Amniotic stem cell (primary cell): ENCODE measurements at regions not wholly inside any gene's neighbourhood (a gene's known extent, or its start where the extent isn't known, plus 50 kb on each side); places are given as distances from the start of the nearest gene placed in this dataset.
A peak's percentile ranks its signal among the peaks of the same experiment; 100 is the strongest.

Experiments
- DNase-seq: peaks from one replicate; lab custom pipeline; 2025; lab: John Stamatoyannopoulos, UW

DNA sequence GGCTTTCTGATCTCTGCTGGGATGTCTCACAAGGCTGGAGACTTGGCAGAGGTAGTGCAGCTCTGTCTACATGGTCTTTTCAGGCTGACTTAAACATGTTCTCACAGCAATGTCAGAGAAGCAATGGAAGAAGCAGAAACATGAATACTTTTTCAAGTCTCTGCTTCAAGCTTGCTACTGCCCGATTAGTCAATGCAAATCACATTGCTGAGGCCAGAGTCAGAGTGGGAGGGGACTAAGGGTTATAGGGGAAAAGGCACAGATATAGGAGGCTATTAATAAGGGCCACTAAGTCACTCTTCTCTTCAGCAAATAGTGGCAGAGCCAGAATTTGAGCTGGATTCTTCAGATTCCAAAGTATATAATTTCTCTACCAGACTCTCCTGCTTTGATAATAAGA is 390.5 kb downstream of the TMEM135 start:
- DNase-seq = no peak

DNA sequence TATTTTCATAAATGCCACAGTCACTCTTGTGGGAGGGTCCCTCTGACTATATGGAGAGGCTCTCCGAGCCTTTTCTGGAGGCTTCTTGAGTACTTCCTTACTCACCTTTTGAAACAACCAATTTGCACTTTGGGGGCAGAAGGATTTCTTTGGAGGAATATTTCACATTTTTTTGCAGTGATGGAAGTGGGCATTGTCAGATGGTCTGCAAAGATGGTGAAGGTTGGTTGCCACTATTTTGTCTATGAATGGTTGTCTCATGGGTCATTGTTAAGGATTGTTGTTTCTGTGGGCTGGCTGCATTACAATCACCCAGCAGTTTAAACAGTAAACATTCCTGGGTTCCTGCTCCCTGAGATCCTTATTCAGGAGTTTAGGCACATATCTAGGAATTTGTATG is 388.2 kb downstream of the TMEM135 start:
- peak; percentile 31 for DNase-seq

DNA sequence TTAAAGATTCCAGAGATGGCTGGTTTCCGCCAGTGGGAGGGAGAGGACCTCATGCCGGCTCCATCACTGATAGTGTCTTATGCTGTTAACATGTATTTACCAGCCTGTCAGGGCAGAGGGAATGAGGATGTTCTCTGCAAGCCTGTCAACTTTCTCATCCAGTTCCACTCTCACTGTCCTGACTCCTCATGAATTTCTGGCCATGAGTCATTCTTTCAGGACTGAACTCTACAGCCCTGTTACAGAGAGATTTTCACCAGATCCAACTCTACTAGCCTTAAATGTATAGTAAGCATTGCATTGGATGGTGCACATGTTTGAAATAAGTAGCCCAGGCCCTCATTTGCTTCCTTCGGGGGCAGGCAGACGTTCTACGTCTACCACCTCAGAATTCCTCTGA is 387.7 kb downstream of the TMEM135 start:
- DNase-seq = no peak

DNA sequence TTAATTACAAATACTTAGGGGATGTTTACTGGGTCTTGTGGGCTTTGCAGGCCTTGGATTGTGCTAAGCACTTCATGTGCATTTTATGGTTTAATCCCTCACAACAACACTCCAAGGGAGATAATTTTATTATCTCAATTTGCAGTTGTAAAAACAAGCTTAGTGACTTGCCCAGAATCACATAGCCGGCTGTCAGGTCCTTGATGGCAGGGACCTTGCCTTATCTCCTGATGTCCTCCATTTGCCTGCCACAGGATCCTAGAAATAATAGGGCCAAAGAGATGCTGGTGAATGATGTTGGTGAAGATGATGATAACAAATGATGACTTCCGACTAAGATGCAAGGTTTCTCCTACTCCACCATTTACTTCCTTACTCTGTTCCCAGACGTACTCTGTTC is 385.4 kb downstream of the TMEM135 start:
- no peak for DNase-seq

DNA sequence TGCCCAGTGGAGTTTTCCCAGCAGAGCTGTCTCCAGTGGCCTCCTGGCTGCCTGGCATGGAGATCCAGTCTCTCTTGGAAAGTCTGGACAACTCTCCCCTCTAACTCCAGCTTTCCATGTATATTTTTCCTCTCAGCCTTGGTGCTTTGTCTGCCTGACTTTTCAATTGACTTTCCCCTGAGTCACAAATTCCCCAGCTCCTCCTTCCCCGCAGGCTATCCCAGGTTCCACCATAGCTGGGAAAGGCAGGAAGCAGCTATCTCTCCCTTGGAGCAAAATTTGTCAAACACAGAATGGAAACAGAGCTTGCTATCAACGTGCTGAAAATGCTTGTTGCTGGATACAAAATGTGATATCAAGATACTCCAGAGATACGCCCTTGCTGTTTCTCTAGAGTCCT is 384.8 kb downstream of the TMEM135 start:
- no peak for DNase-seq

DNA sequence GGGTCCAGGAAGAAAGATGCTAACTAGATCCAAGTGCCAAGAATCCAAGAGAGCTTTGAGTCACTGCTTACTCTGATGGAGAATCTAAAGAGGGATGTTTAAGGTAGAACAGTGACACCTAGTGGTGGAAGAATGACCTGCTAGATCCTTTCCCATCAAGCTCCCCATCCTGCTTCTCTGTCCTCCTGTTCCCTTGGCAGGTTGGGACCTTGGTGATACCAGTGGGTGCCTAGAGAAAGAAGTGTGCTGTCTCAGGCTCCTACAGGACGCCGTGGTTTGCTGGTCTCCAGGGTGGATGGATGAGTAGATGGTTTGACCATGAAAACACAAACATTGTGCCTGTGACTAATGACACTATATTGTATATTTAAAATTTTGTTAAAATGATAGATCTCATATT is 383.7 kb downstream of the TMEM135 start:
- peak; percentile 68 for DNase-seq

DNA sequence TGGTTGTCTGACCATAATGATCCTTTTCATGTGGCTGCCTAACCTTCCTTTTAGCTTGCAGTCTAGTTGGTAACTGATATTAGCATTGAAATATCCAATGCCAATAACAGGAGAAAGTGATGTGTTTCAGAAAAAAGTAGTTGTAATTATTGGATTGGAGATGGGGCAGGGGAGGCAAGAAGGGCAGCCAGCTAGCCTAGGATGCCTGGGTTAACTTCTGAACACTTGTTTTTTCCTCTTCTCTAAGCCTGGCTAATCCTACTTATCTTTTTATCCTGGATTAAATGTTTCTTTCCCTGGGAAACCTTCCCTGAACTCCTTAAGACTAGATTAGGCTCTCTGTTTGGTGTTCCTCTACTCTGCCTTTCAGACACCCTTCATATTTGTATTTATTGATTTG is 380.2 kb downstream of the TMEM135 start:
- no peak for DNase-seq

DNA sequence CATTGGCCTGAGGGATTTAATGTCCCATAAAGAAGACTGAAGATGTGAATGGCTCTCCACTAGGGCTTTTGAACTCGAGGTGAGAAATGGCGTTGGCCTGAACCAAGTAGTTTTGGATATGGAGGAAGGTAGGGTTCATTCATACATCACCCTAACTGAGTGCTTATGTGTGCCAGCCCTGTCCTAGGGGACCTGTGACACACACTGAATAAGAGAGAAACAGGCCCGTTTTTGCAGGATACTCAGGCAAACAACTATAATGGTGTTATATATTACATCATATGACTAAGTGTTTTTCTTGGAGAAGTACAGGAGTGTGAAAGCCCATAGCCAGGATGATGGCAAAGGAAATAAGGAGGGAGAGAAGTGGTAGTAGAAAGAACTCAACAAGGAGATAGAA is 368.1 kb downstream of the TMEM135 start:
- no peak for DNase-seq

DNA sequence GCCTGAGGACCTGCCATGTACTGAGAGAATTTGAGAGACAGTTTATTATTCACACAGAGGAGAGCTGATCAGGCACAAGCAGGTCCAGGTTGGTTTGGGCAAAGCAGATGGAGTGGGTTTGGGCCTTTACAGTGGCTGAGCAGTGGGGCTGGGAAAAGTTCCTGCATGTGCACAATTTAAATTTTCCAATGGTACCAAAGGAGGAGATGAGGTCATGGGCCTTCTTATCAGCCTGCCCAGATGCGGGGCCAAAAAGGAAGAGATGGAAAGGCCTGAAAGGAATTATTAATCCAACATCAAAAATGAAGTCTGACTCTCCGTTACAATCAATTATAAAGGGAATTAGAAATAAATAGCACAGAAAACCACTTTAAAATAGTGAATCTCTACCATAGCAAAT is 367.6 kb downstream of the TMEM135 start:
- DNase-seq = no peak

DNA sequence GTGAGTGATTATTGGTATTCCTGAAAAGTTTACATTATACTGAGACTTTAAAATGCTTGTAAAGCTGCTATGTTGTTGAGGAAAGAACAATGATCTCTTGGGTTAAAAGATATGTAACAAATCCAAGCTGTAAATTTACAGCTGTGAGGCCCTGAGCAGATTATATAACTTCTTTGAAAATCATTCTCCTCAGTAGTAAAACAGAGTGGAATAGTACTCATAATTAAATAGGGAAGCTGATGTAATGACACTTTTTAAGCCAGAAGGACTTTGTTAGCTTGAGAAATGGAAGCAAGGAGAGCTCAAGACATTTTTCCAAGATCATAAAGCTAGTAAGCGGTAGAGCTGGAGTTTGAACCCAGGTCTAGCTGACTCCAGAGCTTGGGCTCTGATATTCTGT is 363.9 kb downstream of the TMEM135 start:
- no peak for DNase-seq

DNA sequence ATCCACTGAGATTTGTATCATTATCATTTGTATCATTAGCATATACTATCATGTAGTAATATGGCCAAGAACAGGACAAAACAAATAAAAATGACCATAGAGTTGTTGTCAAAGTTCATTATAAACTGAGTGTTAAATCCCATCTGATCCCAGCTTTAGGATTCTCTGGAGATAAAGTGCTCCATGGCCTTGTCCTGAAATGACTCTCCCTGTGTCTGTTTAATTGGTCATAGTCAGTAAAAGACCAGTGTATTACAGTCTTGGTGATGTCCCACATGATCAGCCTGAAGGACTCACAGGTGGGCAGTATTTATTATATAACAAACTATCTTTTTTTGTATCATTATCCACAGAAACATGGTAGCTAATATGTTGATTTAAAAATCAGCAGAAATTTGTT is 361.6 kb downstream of the TMEM135 start:
- DNase-seq = no peak

DNA sequence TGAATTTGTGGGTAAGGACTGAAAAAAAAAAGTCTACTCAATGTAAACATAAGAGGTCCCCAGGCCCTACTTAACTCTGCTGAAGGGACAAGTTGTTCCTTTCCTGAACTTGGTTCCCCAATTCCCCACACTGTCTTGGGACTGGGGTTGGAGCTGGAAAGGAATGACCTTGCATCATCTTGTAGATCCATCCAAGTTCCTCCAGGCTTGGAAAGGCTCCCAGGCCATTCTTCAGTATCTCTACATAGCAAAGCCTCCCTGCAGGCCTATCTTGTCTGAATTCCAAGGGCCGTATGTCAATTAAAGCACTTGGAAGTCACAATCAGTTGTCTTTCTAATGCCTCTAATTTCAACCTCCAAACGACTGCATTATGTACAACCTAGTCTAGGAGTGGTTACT is 361.2 kb downstream of the TMEM135 start:
- DNase-seq = no peak

DNA sequence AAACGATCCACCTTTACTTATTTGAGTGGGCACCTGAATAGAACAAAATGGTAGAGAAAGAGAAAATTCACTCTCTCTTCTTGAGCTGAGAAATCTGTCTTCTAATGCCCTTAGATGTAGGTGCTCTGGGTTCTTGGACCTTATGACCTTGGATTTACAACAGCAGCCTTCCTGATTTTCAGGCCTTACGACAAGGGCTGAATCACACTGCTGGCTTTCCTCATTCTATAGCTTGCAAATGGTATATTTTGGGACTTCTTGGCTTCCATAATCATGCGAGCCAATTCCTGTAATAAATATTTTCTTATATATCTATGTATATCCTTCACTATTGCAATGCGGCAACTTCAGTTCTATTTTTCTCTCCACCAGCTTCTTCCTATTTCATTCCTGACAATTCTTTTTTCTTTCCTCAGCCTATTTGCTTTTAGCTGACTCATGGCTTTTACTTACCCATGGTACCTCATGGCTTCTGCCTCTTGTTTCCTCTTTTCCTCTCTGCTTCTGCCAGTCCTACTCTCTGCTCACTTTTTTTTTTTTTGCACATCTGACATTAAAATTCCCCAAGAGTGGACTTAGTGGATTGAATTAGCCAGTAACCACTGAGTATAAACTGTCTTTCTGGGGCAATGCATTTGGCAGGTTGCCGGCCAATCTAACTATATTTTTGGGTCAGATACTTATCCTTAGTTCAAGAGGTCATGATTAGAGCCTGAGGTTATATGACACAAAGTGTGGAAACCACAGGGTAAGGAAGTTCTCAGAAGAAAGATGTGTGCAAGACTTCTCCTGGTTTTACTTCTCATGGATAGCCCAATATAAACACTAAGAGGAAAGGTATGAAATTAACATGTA is 359.5 kb downstream of the TMEM135 start:
- DNase-seq = no peak

DNA sequence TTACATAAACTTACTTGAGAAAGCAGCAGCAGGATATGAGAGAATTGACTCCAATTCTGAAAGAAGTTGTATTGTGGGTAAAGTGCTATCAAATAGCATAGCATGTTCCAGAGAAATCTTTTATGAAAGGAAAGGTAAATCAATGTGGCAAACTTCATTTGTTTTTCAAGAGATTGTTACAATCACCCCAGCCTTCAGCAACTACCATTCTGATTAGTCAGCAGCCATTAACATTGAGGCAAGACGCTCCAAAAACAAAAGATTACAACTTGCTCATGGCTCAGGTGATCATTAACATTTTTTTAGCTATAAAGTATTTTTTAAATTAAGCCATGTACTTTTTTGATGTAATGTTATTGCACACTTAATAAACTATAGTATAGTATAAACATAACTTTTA is 357.2 kb downstream of the TMEM135 start:
- DNase-seq = no peak

DNA sequence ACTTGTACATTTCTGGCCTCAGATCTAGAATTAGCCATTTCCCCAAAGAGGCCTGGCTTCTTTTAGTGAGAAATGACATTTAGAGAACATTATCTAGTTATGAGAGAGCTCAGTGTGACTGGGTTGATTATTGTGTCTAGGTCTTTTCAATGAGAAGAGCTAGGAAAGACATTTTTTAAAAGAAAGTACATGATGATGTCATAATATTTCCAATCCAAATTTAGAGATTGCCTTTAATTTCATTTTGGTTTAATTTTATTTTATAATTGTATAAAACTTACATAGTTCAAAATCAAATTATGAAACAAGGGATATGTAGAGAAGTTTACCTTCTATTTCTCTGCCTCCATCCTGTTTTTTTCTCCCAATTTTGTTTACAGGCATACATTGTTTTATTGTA is 354.9 kb downstream of the TMEM135 start:
- no peak for DNase-seq

DNA sequence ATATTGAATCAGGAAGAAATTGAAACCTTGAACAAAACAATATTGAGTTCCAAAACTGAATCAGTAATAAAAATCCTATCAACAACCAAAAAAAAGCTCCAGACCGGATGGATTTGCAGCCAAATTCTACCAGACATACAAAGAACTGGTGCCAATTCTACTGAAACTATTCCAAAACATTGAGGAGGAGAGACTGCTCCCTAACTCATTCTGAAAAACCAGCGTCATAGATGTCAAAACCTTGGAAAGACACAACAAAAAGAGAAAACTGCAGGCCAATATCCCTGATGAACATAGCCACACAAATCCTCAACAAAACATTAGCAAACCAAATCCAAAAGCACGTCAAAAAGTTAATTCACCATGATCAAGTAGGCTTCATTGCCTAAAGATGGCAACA is 353.8 kb downstream of the TMEM135 start:
- DNase-seq = no peak

DNA sequence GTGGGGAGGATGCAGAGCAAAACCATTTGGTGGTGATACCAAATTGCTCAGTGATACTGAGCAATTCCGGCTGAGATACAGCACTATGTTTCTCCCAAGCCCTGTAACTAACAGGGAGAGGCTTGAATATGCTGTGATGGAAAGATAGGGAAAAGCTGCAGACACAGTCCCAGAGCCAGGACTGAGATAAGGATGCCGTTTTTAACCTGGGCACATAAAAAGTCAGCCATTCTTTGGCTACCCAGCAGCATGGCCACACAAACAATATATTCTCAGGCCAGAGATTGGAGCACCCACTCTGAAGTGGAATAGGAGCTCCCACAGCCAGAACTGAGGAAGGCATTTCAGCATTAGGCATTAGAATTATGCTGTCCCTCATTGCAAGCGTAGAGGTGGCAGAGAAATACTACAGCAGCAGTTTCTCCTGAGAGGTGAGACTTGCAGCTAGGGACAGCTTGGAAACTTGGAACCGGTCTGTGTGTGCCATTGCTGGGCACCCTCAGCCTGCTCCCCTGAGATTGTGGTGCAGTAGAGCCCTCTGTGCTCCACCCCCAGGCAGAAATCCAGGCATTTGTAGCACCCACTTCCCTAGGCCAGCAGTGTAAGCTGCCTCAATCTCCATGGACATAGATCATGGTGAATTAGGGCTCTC is 346.5 kb downstream of the TMEM135 start:
- DNase-seq = no peak

DNA sequence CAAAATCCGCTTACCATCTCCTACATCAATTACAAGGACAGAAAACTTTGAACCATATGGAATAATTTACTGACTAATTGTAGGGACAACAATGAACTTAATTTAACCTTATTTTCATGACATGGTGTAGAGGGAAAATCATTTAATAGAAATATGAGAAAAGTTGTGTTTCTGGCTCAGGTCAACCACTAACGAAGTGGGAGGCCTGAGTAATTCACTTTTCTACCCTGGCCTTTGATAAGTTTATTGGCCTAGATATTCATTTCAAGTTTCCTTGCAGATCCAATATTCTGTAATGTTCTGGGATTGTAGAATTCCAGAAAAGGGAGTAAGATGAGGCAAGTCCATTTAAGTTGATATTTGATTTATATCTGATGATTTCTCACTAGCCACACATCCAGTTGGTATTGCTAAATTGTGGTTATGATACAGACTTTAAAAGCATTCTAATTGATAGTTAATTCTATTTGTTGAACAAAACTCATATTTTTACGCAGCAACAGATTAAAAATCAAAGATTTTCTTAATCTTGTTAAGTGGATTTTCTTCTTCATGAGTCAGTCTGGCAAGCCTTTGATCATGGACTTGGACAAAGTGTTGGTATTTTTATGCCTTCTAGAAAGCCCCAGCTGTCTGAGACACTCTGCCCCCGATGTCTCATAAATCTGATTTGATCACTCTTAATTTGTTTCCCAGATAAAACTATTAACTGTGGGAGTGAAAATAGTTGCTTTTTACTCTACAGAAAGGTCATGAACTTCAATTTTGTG is 336.5 kb downstream of the TMEM135 start:
- DNase-seq = no peak
